Ascending aorta (tissue), 2 donors: ENCODE measurements at regions not wholly inside any gene's neighbourhood (a gene's known extent, or its start where the extent isn't known, plus 50 kb on each side); places are given as distances from the start of the nearest gene placed in this dataset.
"Not testable (repeated sequence)": the region's sequence is repeated elsewhere in the genome, so short reads cannot be mapped to it uniquely, and the experiment has no call there.

Source experiments
- DNase-seq, 2 donors: peaks; one replicate each; pipeline ENCODE4 v3.0.0-alpha.2; 2019; ENCODE audit warnings: low spot score in 2 of 2
- H3K27ac ChIP-seq, 2 donors: fragments of 200-600 bp; sonication (generic); one replicate each; pipeline ENCODE4 v1.5.1; 2016 to 2017; ENCODE audit warnings: mild to moderate bottlenecking in 1 of 2
- H3K27me3 ChIP-seq: fragments of 200-600 bp; sonication (generic); one replicate; pipeline ENCODE4 v1.5.1; 2017
- H3K36me3 ChIP-seq, 2 donors: fragments of 200-600 bp; sonication (generic); one replicate each; pipeline ENCODE4 v1.5.1; 2016
- H3K4me1 ChIP-seq, 2 donors: fragments of 200-600 bp; sonication (generic); one replicate each; pipeline ENCODE4 v1.5.1; 2016 to 2017; ENCODE audit warnings: mild to moderate bottlenecking in 1 of 2
- H3K4me3 ChIP-seq, 2 donors: fragments of 200-600 bp; sonication (generic); one replicate each; pipeline ENCODE4 v1.5.1; 2016 to 2017; ENCODE audit warnings: mild to moderate bottlenecking in 1 of 2
- H3K9me3 ChIP-seq, 2 donors: fragments of 200-600 bp; sonication (generic); one replicate each; pipeline ENCODE4 v1.5.1; 2016
- intact Hi-C: fragments of 100-400 bp; cut with DNase I; formaldehyde crosslinking; loops from one replicate; pipeline ENCODE4 v1.15.1; 2023
- TF ChIP-seq, protein P1 (sequence below), 3 experiments: fragments of 200-600 bp in 2 of 3; fragments of 450-650 bp in 1 of 3; sonication (generic) in 2 of 3; IDR thresholded peaks; one replicate each; pipeline ENCODE4 v1.5.1; 2016 to 2019; ENCODE audit warnings: antibody characterized with exemption in 3 of 3, mild to moderate bottlenecking in 1 of 3, moderate library complexity in 1 of 3

DNA sequence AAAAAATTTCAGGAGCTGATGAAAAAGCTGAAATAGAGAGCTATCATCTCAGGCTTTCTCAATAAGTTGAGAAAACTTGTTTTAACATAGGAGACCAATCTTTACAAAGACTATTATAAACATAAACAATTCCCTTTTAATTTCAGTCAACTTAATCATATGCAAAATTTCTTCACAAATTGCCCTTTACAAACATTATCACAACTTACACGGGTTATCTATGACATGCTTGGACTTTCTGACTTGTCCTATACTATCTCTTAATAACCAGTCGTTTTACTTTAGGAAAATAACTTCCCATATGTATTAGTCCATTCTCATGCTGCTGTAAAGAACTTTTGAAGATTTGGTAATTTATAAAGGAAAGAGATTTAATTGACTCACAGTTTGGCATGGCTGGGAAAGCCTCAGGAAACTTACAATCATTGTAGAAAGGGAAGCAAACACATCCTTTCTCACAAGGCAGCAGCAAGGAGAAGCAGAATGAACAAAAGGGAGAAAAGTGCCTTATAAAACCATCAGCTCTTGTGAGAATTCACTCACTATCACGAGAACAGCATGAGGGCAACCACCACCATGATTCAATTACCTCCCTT, 1583.7 kb upstream of the CELF4 start:
- Histone ChIP-seq H3K27me3 (no peaks in the 10 kb centered on the region), H3K9me3 (no peaks in the 10 kb centered on the region), H3K27ac (no peak overlapping the region), H3K36me3 (no peaks in the 10 kb centered on the region), H3K4me1 (no peaks in the 10 kb centered on the region), H3K4me3 (no peak overlapping the region)
- DNase-seq, result no peak
- TF ChIP-seq, protein P1, sequence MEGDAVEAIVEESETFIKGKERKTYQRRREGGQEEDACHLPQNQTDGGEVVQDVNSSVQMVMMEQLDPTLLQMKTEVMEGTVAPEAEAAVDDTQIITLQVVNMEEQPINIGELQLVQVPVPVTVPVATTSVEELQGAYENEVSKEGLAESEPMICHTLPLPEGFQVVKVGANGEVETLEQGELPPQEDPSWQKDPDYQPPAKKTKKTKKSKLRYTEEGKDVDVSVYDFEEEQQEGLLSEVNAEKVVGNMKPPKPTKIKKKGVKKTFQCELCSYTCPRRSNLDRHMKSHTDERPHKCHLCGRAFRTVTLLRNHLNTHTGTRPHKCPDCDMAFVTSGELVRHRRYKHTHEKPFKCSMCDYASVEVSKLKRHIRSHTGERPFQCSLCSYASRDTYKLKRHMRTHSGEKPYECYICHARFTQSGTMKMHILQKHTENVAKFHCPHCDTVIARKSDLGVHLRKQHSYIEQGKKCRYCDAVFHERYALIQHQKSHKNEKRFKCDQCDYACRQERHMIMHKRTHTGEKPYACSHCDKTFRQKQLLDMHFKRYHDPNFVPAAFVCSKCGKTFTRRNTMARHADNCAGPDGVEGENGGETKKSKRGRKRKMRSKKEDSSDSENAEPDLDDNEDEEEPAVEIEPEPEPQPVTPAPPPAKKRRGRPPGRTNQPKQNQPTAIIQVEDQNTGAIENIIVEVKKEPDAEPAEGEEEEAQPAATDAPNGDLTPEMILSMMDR (IDR thresholded peaks at IDR 0.05), result no peak
- intact Hi-C loops, result no loop called here

DNA sequence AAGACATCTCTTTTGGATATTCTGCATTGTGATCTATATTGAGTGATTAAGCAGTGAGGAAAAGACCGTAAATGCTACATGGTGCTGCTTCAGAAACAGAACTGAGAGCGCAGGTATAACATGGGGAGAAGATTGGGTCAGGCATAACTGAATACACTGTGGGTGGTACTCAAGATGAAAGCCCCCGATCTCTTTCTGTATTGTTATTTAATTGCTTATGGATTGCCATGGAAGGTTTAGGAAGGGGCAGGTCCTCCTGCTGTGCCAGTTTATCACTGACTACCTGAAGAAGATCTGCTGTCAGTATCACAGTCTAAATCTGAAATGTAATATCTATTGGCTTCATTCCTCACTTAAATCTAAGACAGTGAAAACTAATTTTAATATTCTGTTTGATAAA, 1568.7 kb upstream of the CELF4 start:
- no peaks in the 10 kb centered on the region for H3K27me3 ChIP-seq
- TF ChIP-seq, protein P1 (IDR thresholded peaks at IDR 0.05), result no peak
- DNase-seq, result no peak
- no peaks in the 10 kb centered on the region for H3K36me3 ChIP-seq
- no peaks in the 10 kb centered on the region for H3K9me3 ChIP-seq
- no peaks in the 10 kb centered on the region for H3K4me1 ChIP-seq
- intact Hi-C loops, result no loop called here
- no peak overlapping the region for H3K27ac ChIP-seq
- H3K4me3 ChIP-seq, result no peak overlapping the region

DNA sequence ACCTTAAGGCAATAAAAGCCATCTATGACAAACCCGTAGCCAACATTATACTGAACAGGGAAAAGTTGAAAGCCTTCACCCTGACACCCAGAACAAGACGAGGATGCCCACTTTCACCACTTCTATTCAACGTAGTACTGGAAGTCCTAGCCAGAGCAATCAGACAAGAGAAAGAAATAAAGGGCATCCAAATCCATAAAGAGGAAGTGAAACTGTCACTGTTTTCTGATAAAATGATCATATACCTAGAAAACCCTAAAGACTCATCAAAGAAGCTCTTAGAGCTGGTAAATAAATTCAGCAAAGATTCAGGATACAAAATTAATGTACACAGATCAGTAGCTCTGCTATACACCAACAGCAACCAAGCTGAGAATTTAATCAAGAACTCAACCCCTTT, 1561.9 kb upstream of the CELF4 start:
- intact Hi-C loops, H3K27ac ChIP-seq, H3K9me3 ChIP-seq, H3K4me3 ChIP-seq, DNase-seq, H3K36me3 ChIP-seq, H3K4me1 ChIP-seq, H3K27me3 ChIP-seq: not testable (repeated sequence)

DNA sequence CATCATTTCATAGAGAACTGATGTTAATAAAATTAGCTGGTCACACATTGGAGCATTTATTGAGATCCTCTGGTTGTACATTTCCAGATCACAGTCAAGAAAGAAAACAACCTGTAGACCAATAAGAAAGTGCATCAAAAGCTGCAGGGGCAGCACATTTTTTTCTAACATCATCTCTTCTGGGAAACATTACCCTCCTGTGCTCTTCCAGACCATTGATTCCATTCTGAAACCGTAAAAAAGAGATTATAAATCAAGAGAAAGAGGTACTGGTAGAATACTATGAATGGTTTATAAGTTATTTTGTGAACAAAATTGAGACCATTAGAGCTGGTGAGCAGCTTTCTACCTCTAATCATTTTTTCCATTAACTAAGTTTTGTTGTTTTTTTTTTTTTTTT, 1548.2 kb upstream of the CELF4 start:
- Histone ChIP-seq H3K36me3 (no peaks in the 10 kb centered on the region), H3K27me3 (no peaks in the 10 kb centered on the region), H3K4me1 (no peaks in the 10 kb centered on the region), H3K9me3 (no peaks in the 10 kb centered on the region), H3K4me3 (no peak overlapping the region), H3K27ac (no peak overlapping the region)
- intact Hi-C loops, result no loop called here
- DNase-seq, result no peak
- TF ChIP-seq, protein P1 (IDR thresholded peaks at IDR 0.05), result no peak

DNA sequence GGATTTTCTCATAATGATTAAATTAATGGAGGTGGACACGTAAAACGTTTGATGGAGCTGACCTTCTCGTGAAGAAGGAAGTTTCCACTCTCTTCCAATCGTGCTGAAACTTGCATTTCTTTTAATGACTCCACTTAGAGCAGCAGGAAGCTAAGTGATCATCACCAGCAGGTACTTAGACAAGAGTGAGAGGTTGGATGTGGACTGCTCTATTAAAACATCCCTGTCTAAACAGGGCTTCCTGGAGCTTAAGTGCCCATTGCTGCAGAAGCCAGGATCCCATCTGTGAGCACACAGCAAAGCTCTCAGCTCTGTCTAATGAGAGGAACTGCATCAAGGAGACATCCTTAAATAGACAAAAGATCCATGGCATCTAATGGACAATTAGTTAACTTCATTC, 1539.5 kb upstream of the CELF4 start:
- DNase-seq, result no peak
- intact Hi-C loops, result no loop called here
- Histone ChIP-seq H3K4me3 (no peak overlapping the region), H3K4me1 (no peaks in the 10 kb centered on the region), H3K27me3 (no peaks in the 10 kb centered on the region), H3K9me3 (no peaks in the 10 kb centered on the region), H3K27ac (no peak overlapping the region), H3K36me3 (no peaks in the 10 kb centered on the region)
- TF ChIP-seq, protein P1 (IDR thresholded peaks at IDR 0.05), result no peak

DNA sequence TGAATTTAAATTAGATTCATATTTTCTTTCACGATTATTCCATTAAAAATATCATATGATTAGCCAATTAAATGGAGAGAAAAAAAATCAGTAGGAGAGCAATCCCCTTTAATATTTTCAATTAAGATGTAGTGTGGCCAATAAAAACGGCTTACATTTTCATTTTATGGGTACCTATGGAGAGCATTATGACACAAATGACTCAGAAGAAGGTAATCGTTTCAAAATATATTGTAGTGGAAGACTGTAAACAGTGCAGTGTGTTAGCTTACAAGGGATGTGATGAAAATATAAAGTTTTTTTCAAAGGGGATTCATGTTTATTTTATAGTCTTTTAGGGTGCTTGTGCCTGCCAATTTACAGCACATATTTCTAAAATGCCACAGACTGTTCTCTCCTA, 1507.4 kb upstream of the CELF4 start:
- TF ChIP-seq, protein P1 (IDR thresholded peaks at IDR 0.05), result no peak
- Histone ChIP-seq H3K4me3 (no peak overlapping the region), H3K4me1 (no peaks in the 10 kb centered on the region), H3K27ac (no peak overlapping the region), H3K36me3 (no peaks in the 10 kb centered on the region), H3K27me3 (no peaks in the 10 kb centered on the region), H3K9me3 (no peaks in the 10 kb centered on the region)
- intact Hi-C loops, result no loop called here
- DNase-seq, result no peak
